SK-N-MC (cell line): ENCODE measurements at regions not wholly inside any gene's neighbourhood (a gene's known extent, or its start where the extent isn't known, plus 50 kb on each side); places are given as distances from the start of the nearest gene placed in this dataset.

Experiments used
- EZH2 ChIP-seq: fragments of 200-600 bp; sonication (generic); IDR thresholded peaks from one replicate; pipeline ENCODE4 v1.6.1; 2017; ENCODE audit warnings: antibody characterized with exemption
- FOXP2 ChIP-seq: optimal IDR thresholded peaks from 2 replicates; pipeline ENCODE3; 2011; ENCODE audit warnings: mild to moderate bottlenecking, moderate library complexity; ENCODE audit not compliant: insufficient read depth; ENCODE audit errors: extremely low read length, control extremely low read depth
- POLR2AphosphoS5 ChIP-seq: IDR thresholded peaks from 2 replicates; pipeline ENCODE4 v1.6.1; 2012; ENCODE audit warnings: mild to moderate bottlenecking, low read depth, low read length, borderline replicate concordance

DNA sequence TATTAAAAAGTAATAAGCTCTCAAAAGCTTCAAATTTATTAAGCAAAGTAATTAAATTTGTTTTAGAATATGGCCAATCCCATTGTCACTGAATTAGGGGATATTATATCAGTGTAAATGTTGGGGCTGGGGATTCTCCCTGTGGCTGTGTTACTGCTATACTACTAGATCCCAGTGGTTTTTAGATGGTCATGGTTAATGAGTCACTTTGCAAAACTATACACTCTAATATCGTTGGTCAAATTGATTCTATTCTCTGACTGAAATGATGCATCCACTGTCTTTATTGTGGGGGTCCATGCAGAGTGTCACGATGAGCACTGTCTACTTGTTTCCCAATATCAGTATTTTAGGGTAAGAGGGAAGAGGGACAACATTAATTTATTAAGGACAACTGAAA is 336.9 kb upstream of the PREP start:
- no peak for TF ChIP-seq POLR2AphosphoS5
- TF ChIP-seq EZH2 = no peak
- TF ChIP-seq FOXP2 = no peak
